Muscle of back (tissue), 3 donors: ENCODE measurements at regions not wholly inside any gene's neighbourhood (a gene's known extent, or its start where the extent isn't known, plus 50 kb on each side); places are given as distances from the start of the nearest gene placed in this dataset.
"Not testable (repeated sequence)": the region's sequence is repeated elsewhere in the genome, so short reads cannot be mapped to it uniquely, and the experiment has no call there.

Source experiments
- DNase-seq, 3 donors: peaks; one replicate each; pipeline versions ENCODE4 v3.0.0 to v3.0.0-alpha.2; 2013

- peak in 1 of 3 donors; percentile 23 for DNase-seq
Observed at GRCh38 chr5:174794931-174795672, 70.7 kb downstream of the MSX2 start.

- peak; percentile 47 to 83 (median 65) for DNase-seq
Observed at GRCh38 chr5:174793684-174794328, 69.4 kb downstream of the MSX2 start.

GRCh38 chr5:174793076-174793475, 68.7 kb downstream of the MSX2 start:
- no peak for DNase-seq

DNA sequence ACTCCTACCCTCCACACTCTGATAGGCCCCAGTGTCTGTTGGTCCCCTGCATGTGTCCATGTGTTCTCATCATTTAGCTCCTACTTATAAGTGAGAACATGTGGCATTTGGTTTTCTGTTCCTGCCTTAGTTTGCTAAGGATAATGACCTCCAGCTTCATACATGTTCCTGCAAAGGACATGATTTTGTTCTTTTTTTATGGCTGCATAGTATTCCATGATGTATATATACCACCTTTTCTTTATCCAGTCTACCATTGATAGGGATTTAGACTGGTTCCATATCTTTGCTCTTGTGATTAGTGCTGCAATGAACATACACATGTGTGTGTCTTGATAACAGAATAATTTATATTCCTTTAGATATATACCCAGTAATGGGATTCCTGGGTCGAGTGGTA, 67.9 kb downstream of the MSX2 start:
- not testable (repeated sequence) for DNase-seq

- no peak for DNase-seq
Observed at GRCh38 chr5:174790906-174791305, 66.5 kb downstream of the MSX2 start.

DNA sequence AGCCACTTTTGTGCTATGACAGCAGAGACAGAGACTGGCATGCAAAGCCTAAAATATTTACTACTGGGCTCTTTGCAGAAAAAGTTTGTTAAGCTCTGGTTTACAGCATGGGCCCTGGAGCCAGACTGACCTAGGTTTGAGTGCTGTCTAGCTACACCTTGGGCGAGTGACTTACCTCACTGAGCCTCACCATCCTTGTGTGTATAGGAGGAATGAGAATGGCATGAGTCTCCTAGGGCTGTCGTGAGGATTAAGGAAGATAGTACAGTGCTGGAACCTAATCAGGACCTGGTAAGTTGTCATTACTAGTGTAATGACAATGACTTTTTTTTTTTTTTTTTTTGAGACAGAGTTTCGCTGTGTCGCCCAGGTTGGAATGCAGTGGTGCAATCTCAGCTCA, 65.2 kb downstream of the MSX2 start:
- no peak for DNase-seq

DNA sequence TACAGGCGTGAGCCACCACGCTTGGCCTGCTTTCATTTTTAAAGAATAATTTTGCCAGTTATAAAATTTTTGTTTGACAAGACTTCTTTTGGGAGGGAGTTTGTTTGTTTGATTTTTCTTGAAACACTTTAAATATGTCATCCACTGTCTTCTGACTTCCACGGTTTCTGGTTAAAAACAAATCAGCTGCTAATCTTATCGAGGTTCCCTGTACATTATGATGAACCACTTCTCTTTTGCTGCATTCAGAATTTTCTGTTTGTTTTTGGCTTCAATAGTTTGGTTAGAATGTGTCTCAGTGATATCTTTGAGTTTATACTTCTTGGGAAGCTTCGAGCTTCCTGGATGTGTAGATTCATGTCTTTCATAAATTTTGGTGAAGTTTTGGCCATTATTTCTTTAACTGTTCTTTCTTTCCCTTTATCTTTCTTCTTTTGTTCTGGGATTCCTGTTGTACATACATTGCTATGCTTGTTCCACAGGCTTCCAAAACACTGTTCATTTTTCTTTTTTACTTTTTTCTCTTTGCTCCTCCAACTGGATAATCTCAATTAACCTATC, 60.8 kb downstream of the MSX2 start:
- DNase-seq, result no peak
